ENCODE measurements at regions not wholly inside any gene's neighbourhood (a gene's known extent, or its start where the extent isn't known, plus 50 kb on each side); places are given as distances from the start of the nearest gene placed in this dataset.

GRCh38 chr12:88273875-88274274 lies 131.8 kb downstream of the TMTC3 start:
- Histone ChIP-seq H3K4me1 (ENCODE audit: control insufficient read depth in 2 of 2, insufficient read depth in 2 of 2, low read length in 2 of 2) (no peaks in the 10 kb centered on the region), H3K4me3 (ENCODE audit: low read length in 2 of 2) (no peak overlapping the region), H3K9me3 (ENCODE audit: control insufficient read depth in 2 of 2, insufficient read depth in 1 of 2, low read length in 1 of 2) (no peaks in the 10 kb centered on the region), H3K27me3 (ENCODE audit: control insufficient read depth in 2 of 2, insufficient read depth in 1 of 2, low read length in 1 of 2) (no peaks in the 10 kb centered on the region), H3K27ac (ENCODE audit: low read depth in 1 of 2, low read length in 1 of 2) (no peak overlapping the region), H3K36me3 (ENCODE audit: control insufficient read depth in 2 of 2, insufficient read depth in 2 of 2, low read length in 1 of 2) (no peaks in the 10 kb centered on the region)
- no peak for DNase-seq (ENCODE audit: low read depth in 6 of 9, low spot score in 9 of 9)
- WGBS, result 84% methylated on average over 2 of the region's 2 CpGs

GRCh38 chr12:88291498-88292131 lies 149.5 kb downstream of the TMTC3 start:
- no peaks in the 10 kb centered on the region for H3K36me3 ChIP-seq (ENCODE audit: control insufficient read depth in 2 of 2, insufficient read depth in 2 of 2, low read length in 1 of 2)
- H3K4me3 ChIP-seq (ENCODE audit: low read length in 2 of 2), result no peak overlapping the region
- no peak for DNase-seq (ENCODE audit: low read depth in 6 of 9, low spot score in 9 of 9)
- H3K27ac ChIP-seq (ENCODE audit: low read depth in 1 of 2, low read length in 1 of 2), result no peak overlapping the region
- WGBS, result 96% methylated on average over 3 of the region's 3 CpGs
- no peaks in the 10 kb centered on the region for H3K27me3 ChIP-seq (ENCODE audit: control insufficient read depth in 2 of 2, insufficient read depth in 1 of 2, low read length in 1 of 2)
- H3K9me3 ChIP-seq (ENCODE audit: control insufficient read depth in 2 of 2, insufficient read depth in 1 of 2, low read length in 1 of 2), result no peaks in the 10 kb centered on the region
- H3K4me1 ChIP-seq (ENCODE audit: control insufficient read depth in 2 of 2, insufficient read depth in 2 of 2, low read length in 2 of 2), result no peaks in the 10 kb centered on the region

GRCh38 chr12:88298014-88298682 lies 156.0 kb downstream of the TMTC3 start:
- H3K9me3 ChIP-seq (ENCODE audit: control insufficient read depth in 2 of 2, insufficient read depth in 1 of 2, low read length in 1 of 2), result no peaks in the 10 kb centered on the region
- no peak overlapping the region for H3K4me3 ChIP-seq (ENCODE audit: low read length in 2 of 2)
- H3K27me3 ChIP-seq (ENCODE audit: control insufficient read depth in 2 of 2, insufficient read depth in 1 of 2, low read length in 1 of 2), result no peaks in the 10 kb centered on the region
- DNase-seq (ENCODE audit: low read depth in 6 of 9, low spot score in 9 of 9), result no peak
- no peaks in the 10 kb centered on the region for H3K36me3 ChIP-seq (ENCODE audit: control insufficient read depth in 2 of 2, insufficient read depth in 2 of 2, low read length in 1 of 2)
- no peaks in the 10 kb centered on the region for H3K4me1 ChIP-seq (ENCODE audit: control insufficient read depth in 2 of 2, insufficient read depth in 2 of 2, low read length in 2 of 2)
- H3K27ac ChIP-seq (ENCODE audit: low read depth in 1 of 2, low read length in 1 of 2), result no peak overlapping the region

- 87% methylated on average over 4 of the region's 4 CpGs for WGBS
- peak in 1 of 9 donors; percentile 12 for DNase-seq (ENCODE audit: low read depth in 6 of 9, low spot score in 9 of 9)
Observed at GRCh38 chr12:88298761-88299242, 156.7 kb downstream of the TMTC3 start.

GRCh38 chr12:88299567-88300101 lies 157.5 kb downstream of the TMTC3 start:
- Histone ChIP-seq H3K4me3 (ENCODE audit: low read length in 2 of 2) (no peak overlapping the region), H3K4me1 (ENCODE audit: control insufficient read depth in 2 of 2, insufficient read depth in 2 of 2, low read length in 2 of 2) (no peaks in the 10 kb centered on the region), H3K27me3 (ENCODE audit: control insufficient read depth in 2 of 2, insufficient read depth in 1 of 2, low read length in 1 of 2) (no peaks in the 10 kb centered on the region), H3K36me3 (ENCODE audit: control insufficient read depth in 2 of 2, insufficient read depth in 2 of 2, low read length in 1 of 2) (no peaks in the 10 kb centered on the region), H3K27ac (ENCODE audit: low read depth in 1 of 2, low read length in 1 of 2) (no peak overlapping the region), H3K9me3 (ENCODE audit: control insufficient read depth in 2 of 2, insufficient read depth in 1 of 2, low read length in 1 of 2) (no peaks in the 10 kb centered on the region)
- no peak for DNase-seq (ENCODE audit: low read depth in 6 of 9, low spot score in 9 of 9)
- 68% methylated on average over 4 of the region's 4 CpGs for WGBS

More at GRCh38 chr12:88298761-88299242, 156.7 kb downstream of the TMTC3 start:
- no peaks in the 10 kb centered on the region for H3K27me3 ChIP-seq (ENCODE audit: control insufficient read depth in 2 of 2, insufficient read depth in 1 of 2, low read length in 1 of 2)
- no peak overlapping the region for H3K4me3 ChIP-seq (ENCODE audit: low read length in 2 of 2)
- no peaks in the 10 kb centered on the region for H3K36me3 ChIP-seq (ENCODE audit: control insufficient read depth in 2 of 2, insufficient read depth in 2 of 2, low read length in 1 of 2)
- no peak overlapping the region for H3K27ac ChIP-seq (ENCODE audit: low read depth in 1 of 2, low read length in 1 of 2)
- H3K4me1 ChIP-seq (ENCODE audit: control insufficient read depth in 2 of 2, insufficient read depth in 2 of 2, low read length in 2 of 2), result no peaks in the 10 kb centered on the region
- no peaks in the 10 kb centered on the region for H3K9me3 ChIP-seq (ENCODE audit: control insufficient read depth in 2 of 2, insufficient read depth in 1 of 2, low read length in 1 of 2)

- no peak for DNase-seq (ENCODE audit: low read depth in 6 of 9, low spot score in 9 of 9)
- no peak overlapping the region for H3K27ac ChIP-seq (ENCODE audit: low read depth in 1 of 2, low read length in 1 of 2)
- H3K4me3 ChIP-seq (ENCODE audit: low read length in 2 of 2), result no peak overlapping the region
- H3K4me1 ChIP-seq (ENCODE audit: control insufficient read depth in 2 of 2, insufficient read depth in 2 of 2, low read length in 2 of 2), result no peaks in the 10 kb centered on the region
- H3K27me3 ChIP-seq (ENCODE audit: control insufficient read depth in 2 of 2, insufficient read depth in 1 of 2, low read length in 1 of 2), result no peaks in the 10 kb centered on the region
- H3K36me3 ChIP-seq (ENCODE audit: control insufficient read depth in 2 of 2, insufficient read depth in 2 of 2, low read length in 1 of 2), result no peaks in the 10 kb centered on the region
- no peaks in the 10 kb centered on the region for H3K9me3 ChIP-seq (ENCODE audit: control insufficient read depth in 2 of 2, insufficient read depth in 1 of 2, low read length in 1 of 2)
Observed at GRCh38 chr12:88300931-88301330, 158.8 kb downstream of the TMTC3 start.

- no peaks in the 10 kb centered on the region for H3K36me3 ChIP-seq (ENCODE audit: control insufficient read depth in 2 of 2, insufficient read depth in 2 of 2, low read length in 1 of 2)
- H3K4me1 ChIP-seq (ENCODE audit: control insufficient read depth in 2 of 2, insufficient read depth in 2 of 2, low read length in 2 of 2), result no peaks in the 10 kb centered on the region
Observed at GRCh38 chr12:88303335-88303734, 161.2 kb downstream of the TMTC3 start.

GRCh38 chr12:88305254-88305890 lies 163.3 kb downstream of the TMTC3 start:
- Histone ChIP-seq H3K9me3 (ENCODE audit: control insufficient read depth in 2 of 2, insufficient read depth in 1 of 2, low read length in 1 of 2) (no peaks in the 10 kb centered on the region), H3K27me3 (ENCODE audit: control insufficient read depth in 2 of 2, insufficient read depth in 1 of 2, low read length in 1 of 2) (no peaks in the 10 kb centered on the region), H3K27ac (ENCODE audit: low read depth in 1 of 2, low read length in 1 of 2) (no peak overlapping the region), H3K4me3 (ENCODE audit: low read length in 2 of 2) (no peak overlapping the region), H3K4me1 (ENCODE audit: control insufficient read depth in 2 of 2, insufficient read depth in 2 of 2, low read length in 2 of 2) (no peaks in the 10 kb centered on the region), H3K36me3 (ENCODE audit: control insufficient read depth in 2 of 2, insufficient read depth in 2 of 2, low read length in 1 of 2) (no peaks in the 10 kb centered on the region)
- 87% methylated on average over 5 of the region's 5 CpGs for WGBS
- DNase-seq (ENCODE audit: low read depth in 6 of 9, low spot score in 9 of 9), result no peak

More at GRCh38 chr12:88303335-88303734, 161.2 kb downstream of the TMTC3 start:
- no peak overlapping the region for H3K27ac ChIP-seq (ENCODE audit: low read depth in 1 of 2, low read length in 1 of 2)
- no peaks in the 10 kb centered on the region for H3K27me3 ChIP-seq (ENCODE audit: control insufficient read depth in 2 of 2, insufficient read depth in 1 of 2, low read length in 1 of 2)
- H3K4me3 ChIP-seq (ENCODE audit: low read length in 2 of 2), result no peak overlapping the region
- DNase-seq (ENCODE audit: low read depth in 6 of 9, low spot score in 9 of 9), result no peak
- 93% methylated on average over 1 of the region's 1 CpG for WGBS
- H3K9me3 ChIP-seq (ENCODE audit: control insufficient read depth in 2 of 2, insufficient read depth in 1 of 2, low read length in 1 of 2), result no peaks in the 10 kb centered on the region

- no peak overlapping the region for H3K4me3 ChIP-seq (ENCODE audit: low read length in 2 of 2)
- 93% methylated on average over 5 of the region's 5 CpGs for WGBS
- H3K36me3 ChIP-seq (ENCODE audit: control insufficient read depth in 2 of 2, insufficient read depth in 2 of 2, low read length in 1 of 2), result no peaks in the 10 kb centered on the region
- no peak for DNase-seq (ENCODE audit: low read depth in 6 of 9, low spot score in 9 of 9)
- no peaks in the 10 kb centered on the region for H3K9me3 ChIP-seq (ENCODE audit: control insufficient read depth in 2 of 2, insufficient read depth in 1 of 2, low read length in 1 of 2)
- no peaks in the 10 kb centered on the region for H3K4me1 ChIP-seq (ENCODE audit: control insufficient read depth in 2 of 2, insufficient read depth in 2 of 2, low read length in 2 of 2)
- no peaks in the 10 kb centered on the region for H3K27me3 ChIP-seq (ENCODE audit: control insufficient read depth in 2 of 2, insufficient read depth in 1 of 2, low read length in 1 of 2)
- no peak overlapping the region for H3K27ac ChIP-seq (ENCODE audit: low read depth in 1 of 2, low read length in 1 of 2)
Observed at GRCh38 chr12:88306471-88307069, 164.5 kb downstream of the TMTC3 start.

Measured in thymus (tissue), 11 donors.